HFF-Myc (cell line): ENCODE measurements at regions not wholly inside any gene's neighbourhood (a gene's known extent, or its start where the extent isn't known, plus 50 kb on each side); places are given as distances from the start of the nearest gene placed in this dataset.
"Not testable (repeated sequence)": the region's sequence is repeated elsewhere in the genome, so short reads cannot be mapped to it uniquely, and the experiment has no call there.

Experiments
- DNase-seq: peaks from one replicate; pipeline ENCODE4 v3.0.0-alpha.2; 2011; ENCODE audit warnings: low read depth; ENCODE audit errors: extremely low read depth
- H3K4me3 ChIP-seq: replicated peaks from 2 replicates; pipeline ENCODE4 v1.5.1; 2011; ENCODE audit warnings: low read depth, mild to moderate bottlenecking, control low read depth, low read length
- TF ChIP-seq, protein P1 (sequence below): IDR thresholded peaks from 2 replicates; pipeline ENCODE4 v1.5.1; 2012; ENCODE audit warnings: mild to moderate bottlenecking, low read depth, low read length, control low read depth; ENCODE audit errors: missing control alignments

DNA sequence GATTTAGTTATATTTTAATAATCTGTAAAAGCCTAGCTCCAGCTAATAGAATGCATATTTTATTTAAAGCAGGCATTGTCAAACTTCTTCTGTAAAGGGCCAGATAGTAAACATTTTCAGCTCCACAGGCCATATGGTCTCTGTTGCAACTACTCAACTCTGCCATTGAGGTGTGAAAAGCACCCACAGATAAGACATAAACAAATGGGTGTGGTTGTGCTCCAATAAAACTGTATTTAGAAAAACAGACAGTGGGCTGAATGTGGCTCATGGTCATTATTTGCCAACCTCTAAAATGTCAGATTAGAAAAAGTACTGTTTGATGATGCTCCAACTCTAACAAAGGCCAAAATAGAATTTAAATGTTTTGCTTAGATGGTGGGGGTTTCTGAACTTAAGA is 519.9 kb downstream of the RNF144A start:
- no peak overlapping the region for H3K4me3 ChIP-seq
- TF ChIP-seq, protein P1, sequence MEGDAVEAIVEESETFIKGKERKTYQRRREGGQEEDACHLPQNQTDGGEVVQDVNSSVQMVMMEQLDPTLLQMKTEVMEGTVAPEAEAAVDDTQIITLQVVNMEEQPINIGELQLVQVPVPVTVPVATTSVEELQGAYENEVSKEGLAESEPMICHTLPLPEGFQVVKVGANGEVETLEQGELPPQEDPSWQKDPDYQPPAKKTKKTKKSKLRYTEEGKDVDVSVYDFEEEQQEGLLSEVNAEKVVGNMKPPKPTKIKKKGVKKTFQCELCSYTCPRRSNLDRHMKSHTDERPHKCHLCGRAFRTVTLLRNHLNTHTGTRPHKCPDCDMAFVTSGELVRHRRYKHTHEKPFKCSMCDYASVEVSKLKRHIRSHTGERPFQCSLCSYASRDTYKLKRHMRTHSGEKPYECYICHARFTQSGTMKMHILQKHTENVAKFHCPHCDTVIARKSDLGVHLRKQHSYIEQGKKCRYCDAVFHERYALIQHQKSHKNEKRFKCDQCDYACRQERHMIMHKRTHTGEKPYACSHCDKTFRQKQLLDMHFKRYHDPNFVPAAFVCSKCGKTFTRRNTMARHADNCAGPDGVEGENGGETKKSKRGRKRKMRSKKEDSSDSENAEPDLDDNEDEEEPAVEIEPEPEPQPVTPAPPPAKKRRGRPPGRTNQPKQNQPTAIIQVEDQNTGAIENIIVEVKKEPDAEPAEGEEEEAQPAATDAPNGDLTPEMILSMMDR, result no peak
- no peak for DNase-seq

DNA sequence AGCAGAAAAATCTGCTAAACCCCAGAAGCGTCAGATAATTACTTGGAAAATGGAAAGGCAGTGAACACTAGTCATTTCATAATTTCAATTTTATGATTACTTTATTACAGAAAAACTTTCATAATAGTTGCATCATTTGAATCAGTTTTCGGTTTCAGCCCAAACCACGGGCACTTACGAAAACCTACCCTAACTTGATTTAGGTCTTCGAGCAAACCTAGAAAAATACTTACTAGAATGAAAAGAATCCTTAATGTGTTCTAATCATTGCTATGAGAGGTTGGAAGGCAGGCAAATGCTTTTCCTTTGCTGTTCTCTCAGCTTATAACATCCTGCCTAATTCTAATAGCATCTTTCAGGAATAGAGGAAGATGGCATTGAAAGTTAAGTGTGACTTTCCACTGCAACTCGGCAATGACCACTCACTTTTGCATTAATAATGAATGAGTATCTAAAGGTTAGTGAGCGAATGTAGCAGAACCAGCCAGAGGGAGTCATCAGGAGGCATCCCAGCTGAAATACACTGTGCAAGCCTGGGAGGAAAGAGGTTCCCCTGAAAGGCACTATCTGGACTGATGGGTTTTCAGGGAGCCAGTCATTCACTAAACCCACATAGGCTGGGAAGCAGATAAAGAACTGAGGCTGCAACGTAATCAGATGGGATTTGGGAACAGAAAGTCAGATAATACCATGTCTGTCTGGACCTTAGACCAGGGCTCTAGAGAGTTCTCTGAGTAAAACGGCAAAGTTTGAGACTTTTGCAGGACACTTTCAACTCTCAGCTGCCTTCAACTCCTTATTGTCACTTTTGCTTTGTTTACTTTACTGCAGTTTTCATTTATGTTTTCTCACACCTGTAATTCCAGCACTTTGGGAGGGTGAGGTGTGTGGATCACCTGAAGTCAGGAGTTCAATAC is 520.8 kb downstream of the RNF144A start:
- H3K4me3 ChIP-seq, result no peak overlapping the region
- no peak for DNase-seq
- TF ChIP-seq, protein P1, result no peak

DNA sequence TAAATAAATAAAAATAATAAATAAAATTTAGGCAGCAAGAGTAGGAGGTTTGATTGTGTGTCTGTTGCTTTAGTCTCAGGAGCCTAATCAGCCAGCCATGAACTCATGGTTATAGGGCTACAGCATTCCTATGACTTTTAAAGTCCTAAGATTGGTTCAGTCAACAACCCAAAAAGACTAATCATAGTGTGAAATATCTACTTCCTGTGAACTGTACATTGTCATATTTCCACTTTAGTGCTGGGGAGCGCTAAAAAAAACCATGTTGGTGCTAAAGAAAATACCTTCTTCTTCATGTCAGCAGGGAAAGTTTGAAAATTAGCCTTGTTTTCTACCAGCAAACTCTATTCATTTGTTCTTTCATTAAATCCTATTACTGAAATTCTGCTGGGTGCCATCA is 521.6 kb downstream of the RNF144A start:
- no peak overlapping the region for H3K4me3 ChIP-seq
- TF ChIP-seq, protein P1, result no peak
- no peak for DNase-seq

DNA sequence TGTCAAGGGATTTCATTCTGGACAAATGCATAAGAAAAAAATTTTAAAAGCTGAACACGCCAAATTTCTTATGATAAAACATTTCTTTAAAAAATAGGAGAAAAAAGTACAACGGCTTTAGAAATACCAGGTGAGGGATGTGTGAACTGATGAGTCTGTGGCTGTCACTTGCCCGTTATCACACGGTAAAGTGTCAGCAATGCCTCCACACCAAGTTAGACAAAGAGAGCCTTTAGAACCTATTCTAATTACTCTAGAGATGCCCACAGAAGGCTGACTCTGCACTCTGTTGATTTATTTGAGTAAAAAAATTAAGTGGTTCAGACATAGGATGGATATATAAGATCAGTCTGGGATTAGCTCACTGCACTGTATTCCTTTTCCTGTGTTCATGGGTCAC is 523.8 kb downstream of the RNF144A start:
- TF ChIP-seq, protein P1, result no peak
- H3K4me3 ChIP-seq, result no peak overlapping the region
- DNase-seq, result no peak

DNA sequence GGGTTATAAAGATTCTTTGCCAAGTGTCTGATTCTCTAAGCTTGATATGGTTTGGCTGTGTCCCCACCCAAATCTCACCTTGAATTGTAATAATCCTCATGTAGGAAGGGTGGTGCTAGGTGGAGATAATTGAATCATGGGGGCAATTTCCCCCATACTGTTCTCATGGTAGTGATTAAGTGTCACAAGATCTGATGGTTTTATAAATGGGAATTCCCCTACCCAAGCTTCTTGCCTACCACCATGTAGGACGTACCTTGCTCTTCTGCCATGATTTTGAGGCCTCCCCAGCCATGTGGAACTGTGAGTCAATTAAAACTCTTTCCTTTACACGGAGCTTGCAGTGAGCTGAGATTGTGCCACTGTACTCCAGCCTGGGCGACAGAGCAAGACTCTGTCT is 524.6 kb downstream of the RNF144A start:
- H3K4me3 ChIP-seq, DNase-seq: not testable (repeated sequence)

DNA sequence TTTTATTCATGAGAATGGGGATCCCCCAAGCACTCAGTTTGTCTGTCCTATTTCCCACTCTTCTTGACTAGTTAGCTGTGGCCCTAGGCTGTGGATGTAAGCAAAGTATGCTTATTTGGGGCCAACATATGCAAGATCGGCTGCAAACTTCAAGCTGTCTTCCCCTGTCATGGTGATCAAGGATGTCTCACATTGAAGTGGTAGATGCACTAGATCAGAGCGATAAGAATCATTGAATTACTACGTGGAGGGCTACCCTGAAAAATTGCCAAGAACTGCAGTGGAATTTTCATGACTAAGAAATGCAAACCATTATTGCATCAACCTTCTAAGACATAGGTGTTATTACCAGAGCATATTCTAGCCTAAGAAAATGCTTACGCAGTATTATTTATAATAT is 527.4 kb downstream of the RNF144A start:
- no peak overlapping the region for H3K4me3 ChIP-seq
- TF ChIP-seq, protein P1, result no peak
- DNase-seq, result no peak

DNA sequence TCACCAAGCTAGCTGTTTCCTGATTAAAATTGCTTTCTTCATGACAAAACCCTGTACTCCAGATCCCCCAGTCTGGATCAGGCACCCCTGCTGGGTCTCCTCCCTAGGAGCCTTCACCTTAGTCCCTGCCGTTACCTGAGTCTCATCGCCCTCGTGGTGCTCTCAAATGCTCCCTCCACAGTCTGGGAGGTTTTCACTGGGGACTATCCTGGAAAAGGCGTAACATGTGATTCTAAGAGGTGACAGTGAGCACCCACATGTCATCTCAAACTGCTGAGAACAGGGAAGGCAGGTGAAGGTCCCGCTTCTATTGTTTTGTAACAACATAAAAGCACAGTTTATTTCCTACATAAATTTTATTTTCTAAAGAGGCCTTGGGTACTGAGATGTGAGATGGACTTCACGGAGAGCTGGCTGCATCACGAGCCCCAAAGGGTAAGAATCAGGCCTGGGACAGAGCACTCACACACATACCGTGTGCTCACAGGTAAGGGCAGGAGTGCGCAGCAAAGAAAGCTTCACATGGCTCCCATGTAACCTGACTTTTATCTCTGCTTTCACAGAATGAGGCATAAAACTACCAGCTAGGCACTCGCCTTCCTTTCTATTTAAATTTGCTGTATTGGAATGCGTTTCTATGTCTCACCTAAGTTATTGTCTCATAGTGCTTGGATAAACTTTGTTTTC is 531.5 kb downstream of the RNF144A start:
- DNase-seq, result no peak

More for the DNA sequence above, 531.5 kb downstream of the RNF144A start:
- no peak overlapping the region for H3K4me3 ChIP-seq
- TF ChIP-seq, protein P1, result no peak
